ENCODE measurements at regions not wholly inside any gene's neighbourhood (a gene's known extent, or its start where the extent isn't known, plus 50 kb on each side); places are given as distances from the start of the nearest gene placed in this dataset.
A peak's percentile ranks its signal among the peaks of the same experiment; 100 is the strongest.

DNA sequence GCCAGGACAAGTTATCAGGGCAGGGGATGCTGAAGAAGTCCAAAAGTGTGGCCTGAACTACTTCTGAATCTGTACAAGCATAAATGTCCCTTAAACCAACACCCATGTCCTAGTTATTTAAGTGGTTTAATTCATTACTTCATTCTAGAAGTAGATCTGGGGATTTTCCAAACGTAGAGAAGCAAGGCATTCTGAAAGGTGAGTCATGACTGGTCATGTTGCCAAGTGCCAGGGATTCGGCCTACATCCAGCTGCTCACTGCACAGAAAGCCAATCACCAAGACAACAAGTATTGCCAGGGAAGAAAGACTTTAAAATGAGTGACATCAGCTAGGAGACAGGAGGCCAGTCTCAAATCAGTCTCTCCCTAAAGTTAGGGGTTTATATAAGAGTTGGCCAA, 396.6 kb downstream of the GABRB3 start:
- DNase-seq (ENCODE audit: low spot score) (peak; percentile 33), FAIRE-seq (no peak)

DNA sequence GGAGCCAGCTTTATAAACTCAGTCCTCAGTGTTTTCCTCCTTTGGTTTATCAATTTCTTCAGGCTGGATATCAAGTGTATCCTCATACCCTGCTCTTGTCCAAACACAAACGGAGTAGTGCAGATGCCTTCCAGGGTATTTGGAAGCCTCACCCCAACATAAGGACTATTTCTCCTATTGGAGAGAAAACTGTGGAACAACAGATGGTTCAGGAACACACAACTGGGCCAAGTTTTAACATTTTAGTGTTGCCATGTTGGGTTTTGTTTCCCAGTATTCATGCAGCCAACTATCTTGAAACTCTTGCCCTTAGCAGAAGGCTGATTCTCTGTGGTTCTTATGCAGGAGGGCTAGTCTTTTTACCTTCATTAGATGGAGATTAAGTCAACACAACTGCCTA, 398.1 kb downstream of the GABRB3 start:
- no peak for FAIRE-seq

DNA sequence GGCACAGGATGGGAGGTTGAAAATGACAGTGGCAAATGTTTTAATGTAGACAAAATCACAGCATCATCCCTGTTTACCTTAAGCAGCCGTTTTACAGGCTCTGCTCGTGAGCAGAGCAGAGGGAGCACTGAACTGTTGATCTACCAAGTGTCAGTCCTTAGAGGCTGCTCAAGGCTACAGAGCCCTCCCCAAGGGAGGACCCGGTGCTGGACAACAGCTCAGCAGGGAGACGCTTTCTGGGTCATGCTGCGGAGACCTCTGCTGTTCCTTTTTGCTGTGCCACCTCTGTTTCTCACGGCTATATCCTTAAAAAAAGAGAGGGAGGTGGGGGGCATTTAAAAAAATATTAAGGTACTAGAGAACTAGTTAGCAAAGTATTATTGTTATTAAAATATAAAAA, 400.2 kb downstream of the GABRB3 start:
- no peak for FAIRE-seq
- DNase-seq (ENCODE audit: low spot score), result no peak

More for the DNA sequence above, 398.1 kb downstream of the GABRB3 start:
- DNase-seq (ENCODE audit: low spot score), result no peak

DNA sequence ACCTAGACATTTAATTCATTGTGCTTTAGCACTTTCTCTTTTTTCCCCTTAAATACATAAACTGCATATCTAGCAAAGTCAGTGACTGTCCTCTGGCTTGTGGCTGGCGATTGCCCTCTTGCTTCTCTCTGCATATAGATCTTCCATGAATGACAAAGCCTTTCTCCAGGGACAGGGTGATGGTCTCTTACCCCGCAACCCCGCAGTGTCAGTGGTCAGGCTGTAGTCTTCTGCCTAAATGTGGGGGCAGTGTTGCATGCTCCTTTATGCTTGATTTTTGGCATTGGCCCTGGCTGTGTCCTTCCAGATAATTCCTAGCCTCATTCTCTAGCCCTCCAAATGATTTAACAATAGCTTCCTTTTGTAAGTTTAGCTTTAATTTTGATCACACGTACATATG, 407.8 kb downstream of the GABRB3 start:
- DNase-seq (ENCODE audit: low spot score) (no peak), FAIRE-seq (no peak)

DNA sequence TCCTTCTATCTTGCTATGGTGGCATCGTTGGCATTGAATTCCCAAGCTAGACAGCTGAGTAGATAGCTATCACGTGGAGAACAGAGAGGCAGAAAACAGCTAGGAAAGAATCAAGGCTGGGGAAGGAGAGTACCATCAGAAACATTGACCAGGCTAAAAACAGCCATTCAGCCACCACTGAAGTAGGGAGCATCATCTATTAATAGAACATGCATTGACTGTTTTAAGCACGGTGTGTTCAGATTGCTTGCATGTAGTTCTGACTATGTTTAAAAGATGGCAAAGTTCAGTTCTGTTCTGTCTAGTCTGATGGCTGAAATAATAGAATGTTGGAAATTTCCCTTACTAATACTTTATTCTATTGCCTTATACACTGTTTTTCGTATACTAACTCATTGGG, 413.0 kb downstream of the GABRB3 start:
- DNase-seq (ENCODE audit: low spot score), result no peak
- peak; percentile 40 for FAIRE-seq

DNA sequence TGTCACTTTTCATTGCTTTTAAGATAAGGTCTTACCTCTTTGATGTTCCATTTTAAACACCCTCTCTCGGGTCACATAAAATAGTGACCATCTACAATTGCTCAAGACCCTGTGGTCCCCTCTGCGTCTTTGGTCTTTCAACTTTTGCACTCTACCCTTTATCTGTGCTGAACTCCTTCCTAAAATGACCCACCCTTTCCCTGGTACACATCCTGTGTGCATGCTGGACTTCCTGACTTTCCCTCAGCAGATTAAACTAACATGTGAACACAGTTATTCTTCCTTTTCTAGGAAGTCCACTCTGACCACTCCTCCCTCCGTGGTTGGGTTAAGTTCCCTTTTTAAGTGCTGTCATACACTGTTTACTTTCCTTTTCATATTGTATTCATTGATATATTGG, 414.2 kb downstream of the GABRB3 start:
- FAIRE-seq, result peak; percentile 66

DNA sequence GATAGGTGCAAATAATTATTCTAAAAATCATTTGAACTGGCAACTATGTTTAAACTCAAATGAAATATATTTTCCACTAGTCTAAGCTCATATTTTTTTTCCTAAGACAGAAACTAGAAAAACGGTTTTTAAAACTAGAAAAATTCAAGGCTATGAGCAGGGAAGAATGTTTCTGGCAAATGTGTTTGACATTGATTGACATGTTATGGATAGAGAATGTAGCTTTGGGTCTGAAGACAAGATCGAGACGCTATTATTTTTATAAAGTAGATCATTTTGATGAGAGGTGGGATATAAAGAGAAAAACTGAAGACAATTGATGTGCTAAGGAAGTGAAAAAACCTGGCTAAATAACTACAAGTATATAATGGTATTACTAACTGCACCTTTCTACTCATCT, 415.2 kb downstream of the GABRB3 start:
- no peak for DNase-seq (ENCODE audit: low spot score)
- FAIRE-seq, result no peak

More for the DNA sequence above, 414.2 kb downstream of the GABRB3 start:
- DNase-seq (ENCODE audit: low spot score), result no peak

DNA sequence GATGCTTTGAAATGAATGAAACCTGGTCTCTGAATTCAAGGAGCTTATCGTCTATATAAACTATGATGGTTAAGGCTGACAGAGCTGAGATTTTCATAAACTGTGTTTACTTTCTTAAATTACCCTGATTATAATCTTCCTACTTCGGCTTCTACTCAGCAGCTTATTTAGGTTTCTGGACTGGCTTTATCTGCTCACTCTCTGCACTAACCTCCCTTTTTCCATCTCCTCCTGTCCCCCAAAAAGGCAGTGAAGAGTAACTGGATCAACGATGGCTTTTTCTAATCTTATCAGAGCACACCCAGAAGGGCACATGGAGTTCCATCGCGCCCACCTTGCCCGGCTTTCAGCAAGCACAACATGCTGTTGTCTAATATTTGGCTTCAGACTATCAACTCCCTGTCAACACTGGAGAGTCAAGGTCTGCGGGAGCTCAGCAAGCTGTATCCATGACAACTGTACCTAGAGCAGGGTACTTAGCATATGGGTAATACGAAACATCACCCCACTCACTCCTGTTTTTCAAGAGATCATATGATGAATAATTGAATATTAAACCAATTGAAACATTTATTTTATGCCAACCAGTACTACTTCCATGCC, 417.3 kb downstream of the GABRB3 start:
- FAIRE-seq, result no peak
- DNase-seq (ENCODE audit: low spot score), result no peak

DNA sequence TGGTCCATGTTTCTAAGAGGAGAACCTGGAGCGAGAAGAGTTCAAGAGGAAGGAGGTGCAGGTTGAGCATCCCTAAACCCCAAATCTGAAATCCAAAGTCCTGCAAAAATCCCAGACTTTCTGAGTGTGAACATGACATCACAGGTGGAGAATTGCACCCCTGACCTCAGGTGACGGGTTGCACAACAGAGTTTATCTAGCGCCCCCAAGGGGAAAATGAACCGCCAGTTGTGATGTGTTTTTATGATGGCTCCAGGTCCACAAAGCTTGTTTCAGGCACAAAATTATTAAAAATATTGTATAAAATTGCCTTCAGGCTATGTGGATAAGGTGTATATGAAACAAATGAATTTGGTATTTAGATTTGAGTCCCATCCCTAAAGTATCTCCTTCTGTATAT, 420.0 kb downstream of the GABRB3 start:
- FAIRE-seq, result no peak

DNA sequence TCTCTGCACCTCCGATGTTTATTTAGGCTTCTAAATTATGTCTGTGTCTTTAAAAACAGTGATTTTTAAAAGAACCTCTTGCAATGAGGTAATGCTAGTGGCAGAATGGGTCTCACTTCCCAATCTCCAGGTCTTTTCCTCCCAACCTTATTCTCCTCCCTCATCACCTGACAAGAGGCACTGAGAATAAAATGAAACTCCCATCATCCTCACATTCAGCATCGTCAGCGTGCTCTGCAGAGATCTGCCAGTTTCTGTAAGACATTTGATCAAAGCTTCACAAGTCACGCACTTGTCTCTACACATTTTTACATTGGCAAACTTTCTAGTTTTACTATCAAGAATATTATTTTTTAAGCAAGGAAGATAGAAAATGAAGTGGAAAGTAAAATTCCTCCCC, 420.5 kb downstream of the GABRB3 start:
- FAIRE-seq (no peak), DNase-seq (ENCODE audit: low spot score) (no peak)

More for the DNA sequence above, 420.0 kb downstream of the GABRB3 start:
- no peak for DNase-seq (ENCODE audit: low spot score)

DNA sequence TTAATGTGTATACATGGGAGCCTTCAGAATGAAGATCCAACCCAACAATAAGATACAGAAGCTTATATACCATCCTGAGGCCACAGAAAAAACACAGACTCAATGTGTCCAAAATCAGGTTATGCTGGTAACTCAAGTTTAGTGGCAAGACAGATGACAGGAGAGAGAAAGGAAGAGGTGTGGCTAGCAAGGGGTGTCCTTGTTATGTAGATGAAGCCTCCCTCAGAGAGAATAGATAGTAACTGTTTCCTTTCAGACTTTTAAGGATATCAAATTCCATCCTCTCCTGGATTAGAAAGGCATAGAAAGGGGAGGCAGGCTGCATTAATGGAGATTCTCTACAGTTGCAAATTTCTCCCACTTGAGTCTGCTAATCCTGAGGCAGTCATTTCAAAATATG, 447.4 kb downstream of the GABRB3 start:
- FAIRE-seq, result no peak
- no peak for DNase-seq (ENCODE audit: low spot score)

DNA sequence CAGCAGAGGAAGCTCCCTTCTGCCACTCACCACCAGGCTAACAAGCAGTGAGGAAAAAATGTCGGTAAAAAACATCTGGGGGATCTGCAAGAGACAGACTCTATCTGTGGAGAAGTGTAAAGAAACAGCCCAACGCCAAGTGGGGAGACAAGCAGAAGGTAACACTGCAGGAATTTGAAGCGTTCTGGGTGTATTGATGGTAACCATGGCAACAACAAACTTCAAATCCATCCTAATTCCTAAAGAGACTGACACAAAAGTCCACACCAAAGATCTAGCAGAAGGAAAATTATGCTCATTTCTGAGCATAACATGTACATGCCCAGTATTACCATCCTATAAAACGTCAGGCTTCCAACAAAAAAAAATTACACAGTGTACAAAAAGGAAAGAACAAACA, 449.3 kb downstream of the GABRB3 start:
- FAIRE-seq (no peak), DNase-seq (ENCODE audit: low spot score) (no peak)

DNA sequence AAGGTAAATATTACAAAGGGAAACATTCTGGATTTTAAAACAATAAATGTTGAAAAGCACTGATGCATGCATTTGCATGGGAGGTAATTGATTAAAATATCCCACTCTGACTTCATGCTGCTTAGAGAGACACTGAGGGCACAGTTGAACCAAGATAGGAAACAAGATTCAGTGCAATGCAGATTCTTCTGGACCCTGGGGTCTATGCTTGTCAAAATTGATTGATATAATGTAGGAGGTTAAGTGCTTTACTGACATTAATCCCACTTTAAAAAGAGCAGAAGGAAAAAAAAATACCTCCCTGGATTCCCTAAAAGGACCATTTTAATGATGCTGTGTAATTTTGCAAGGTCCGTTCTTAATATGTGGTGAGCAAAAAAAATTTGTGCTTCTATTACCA, 454.2 kb downstream of the GABRB3 start:
- no peak for DNase-seq (ENCODE audit: low spot score)
- FAIRE-seq, result no peak

DNA sequence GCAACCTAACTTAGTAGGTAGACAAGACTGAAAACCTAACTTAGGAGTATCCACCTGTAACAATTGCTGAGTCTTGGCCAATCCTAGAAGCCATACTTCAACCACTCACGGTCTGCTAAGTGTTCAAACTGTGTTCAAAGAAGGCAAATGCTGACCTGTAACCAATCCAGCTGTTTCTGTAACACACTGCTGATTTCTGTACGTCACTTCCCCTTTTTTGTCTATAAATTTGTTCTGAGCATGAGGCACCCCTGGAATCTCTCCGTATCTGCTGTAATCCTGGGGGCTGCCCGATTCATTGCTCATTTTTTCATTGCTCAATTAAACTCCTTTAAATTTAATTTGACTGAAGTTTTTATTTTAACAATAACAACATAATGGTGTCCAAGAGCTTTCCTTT, 451.4 kb upstream of the ATP10A start:
- no peak for FAIRE-seq
- DNase-seq (ENCODE audit: low spot score), result no peak

DNA sequence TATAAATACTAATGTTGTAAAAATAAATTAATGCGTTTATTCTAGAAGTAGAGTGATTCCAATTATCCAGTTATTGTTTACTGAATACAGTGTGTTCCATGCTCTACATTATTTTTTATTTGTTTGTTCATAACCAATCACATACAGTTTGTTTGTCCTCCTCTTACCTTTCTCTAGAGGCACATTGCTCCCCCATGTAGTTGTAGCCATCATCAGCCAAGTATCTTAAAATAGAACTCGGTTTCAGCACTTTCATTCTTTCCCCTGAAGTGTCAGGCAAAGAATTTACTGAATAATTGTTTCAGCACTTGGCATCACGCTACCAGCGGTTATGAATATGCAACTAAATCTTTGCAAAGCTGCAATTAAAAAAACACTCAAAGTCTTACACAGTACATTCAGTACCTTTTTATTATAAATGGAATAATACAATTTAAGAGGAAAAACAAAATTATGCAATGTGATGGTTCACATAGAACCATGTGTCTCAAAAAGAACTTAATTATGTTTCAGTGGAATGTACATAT, 448.6 kb upstream of the ATP10A start:
- no peak for DNase-seq (ENCODE audit: low spot score)
- FAIRE-seq, result no peak

DNA sequence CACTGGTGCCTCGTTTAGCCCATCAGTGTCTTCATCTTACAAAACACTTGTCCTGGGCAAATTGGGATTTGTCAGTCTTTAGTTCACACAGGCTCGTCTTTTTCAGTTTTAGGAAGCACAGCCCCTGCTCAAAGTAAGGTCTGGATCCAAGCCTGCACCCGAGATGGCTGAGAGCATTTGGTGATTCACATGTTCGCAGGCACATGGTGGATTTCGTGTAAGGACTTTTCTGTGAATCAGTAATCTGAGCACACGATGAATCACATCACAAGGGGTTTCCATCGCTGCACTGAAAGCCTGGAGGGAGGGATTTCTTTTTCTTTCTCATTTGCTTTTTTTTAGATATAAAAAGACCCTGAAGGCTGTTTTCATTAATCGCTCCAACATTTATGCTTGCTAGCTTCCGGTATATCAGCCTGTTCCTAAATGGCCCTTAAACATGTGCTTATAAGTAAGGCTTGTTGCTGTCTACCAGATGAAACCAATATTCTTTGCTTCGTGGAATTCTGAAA, 435.6 kb upstream of the ATP10A start:
- peak; percentile 26 for DNase-seq (ENCODE audit: low spot score)
- FAIRE-seq, result no peak

DNA sequence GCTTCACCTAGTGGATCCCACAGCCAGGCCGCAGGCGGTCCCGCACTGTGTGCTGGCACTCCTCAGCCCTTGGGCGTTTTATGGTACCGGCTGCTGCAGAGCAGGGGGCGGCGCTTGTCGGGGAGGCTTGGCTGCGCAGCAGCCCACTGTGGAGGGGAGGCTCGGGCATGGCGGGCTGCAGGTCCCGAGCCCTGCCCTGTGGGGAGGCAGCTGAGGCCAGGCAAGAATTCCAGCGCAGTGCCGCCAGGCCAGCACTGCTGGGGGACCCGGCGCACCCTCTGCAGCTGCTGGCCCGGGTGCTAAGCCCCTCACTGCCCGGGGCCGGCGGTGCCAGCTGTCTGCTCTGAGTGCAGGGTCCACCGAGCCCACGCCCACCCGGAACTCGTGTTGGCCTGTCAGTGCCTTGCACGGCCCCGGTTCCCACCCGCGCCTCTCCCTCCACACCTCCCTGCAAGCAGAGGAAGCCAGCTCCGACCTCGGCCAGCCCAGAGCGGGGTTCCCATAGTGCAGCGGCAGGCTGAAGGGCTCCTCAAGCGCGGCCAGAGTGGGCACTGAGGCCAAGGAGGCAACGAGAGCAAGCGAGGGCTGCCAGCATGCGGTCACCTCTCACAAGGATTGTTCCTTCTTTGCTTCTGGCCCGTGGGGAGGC, 435.0 kb upstream of the ATP10A start:
- FAIRE-seq, result no peak

DNA sequence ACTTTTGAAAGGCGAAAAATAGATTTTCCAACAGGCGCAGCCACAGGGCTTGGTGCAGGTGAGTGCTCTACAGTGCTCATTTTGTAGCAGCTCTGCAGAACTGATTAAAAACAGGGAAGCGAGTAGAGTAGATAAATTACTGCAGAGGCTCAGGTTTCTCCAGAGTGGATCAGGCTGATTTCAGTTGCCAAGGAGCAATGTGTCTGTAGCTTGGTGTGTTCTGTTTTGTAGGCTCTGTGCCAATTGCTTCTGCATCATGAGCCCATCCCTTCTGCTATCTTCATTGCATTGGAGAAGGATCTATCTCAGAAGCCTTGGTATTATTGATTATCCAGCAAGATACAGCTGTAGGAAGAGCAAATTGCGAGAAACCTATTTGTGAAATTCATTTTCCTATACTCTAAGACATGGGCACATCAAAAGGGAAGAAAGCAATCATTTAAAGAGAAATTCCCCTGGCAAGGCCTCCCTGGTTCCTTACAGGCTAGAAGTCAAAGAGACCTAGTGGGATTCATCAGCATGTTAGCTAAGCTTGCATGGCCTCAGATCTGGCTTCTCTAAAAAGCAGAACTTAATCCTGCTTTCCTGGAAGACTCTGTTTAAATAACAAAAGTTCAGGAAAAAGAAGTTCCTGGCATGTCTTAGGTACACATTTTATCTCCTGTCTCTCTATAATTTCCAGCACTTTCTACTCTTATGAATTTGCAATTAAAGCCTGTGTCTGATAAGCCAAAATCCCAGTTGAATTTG, 432.4 kb upstream of the ATP10A start:
- FAIRE-seq, result no peak

More for the DNA sequence above, 435.0 kb upstream of the ATP10A start:
- DNase-seq (ENCODE audit: low spot score), result no peak

DNA sequence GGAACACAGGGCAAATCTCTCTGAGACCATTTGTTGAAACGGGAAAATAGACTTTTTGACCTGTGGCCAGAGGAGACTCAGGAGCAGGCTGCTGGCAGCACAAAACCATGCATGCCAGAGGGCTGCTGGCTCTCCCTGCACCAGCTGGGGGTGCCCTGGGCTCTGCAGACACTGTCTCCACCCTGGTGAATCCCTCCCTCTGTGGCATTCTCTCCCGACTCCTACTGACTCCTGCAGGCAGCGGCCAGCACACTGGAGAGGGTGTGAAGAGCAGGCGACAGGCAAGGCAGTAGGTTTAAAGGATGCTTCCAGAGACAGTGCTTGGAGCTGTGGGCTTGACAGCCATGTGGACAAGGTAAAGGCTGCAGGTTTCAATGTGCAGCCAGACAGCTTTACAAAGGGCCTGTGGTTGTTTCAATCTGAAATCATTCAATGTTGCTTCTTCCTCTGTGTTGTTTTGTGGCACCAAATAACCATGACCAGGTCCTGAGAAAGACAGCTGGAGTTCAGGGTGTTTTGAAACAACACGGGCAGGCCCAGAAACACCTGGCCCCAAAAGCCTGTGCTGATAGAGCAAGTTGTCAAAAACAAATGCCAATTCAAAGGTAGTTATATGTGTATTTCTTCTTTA, 431.0 kb upstream of the ATP10A start:
- DNase-seq (ENCODE audit: low spot score) (no peak), FAIRE-seq (no peak)

More for the DNA sequence above, 432.4 kb upstream of the ATP10A start:
- DNase-seq (ENCODE audit: low spot score), result no peak

DNA sequence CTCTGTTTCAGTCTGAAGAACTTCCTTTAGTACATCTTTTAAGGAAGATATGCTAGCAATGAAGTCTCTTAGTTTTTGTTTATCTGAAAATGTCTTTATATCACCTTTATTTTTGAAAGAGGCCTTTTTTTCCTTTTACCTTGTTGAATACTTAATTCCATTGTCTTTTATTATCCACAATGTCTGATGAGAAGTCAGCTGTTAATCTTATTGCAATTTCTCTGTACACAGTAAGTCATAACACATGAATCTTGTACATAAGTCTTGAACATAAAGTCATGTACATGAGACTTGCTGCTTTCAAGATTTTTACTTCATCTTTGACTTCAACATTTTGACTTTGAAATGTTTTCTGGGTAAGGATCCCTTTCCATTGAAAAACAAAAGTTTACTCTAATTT, 424.3 kb upstream of the ATP10A start:
- DNase-seq (ENCODE audit: low spot score) (no peak), FAIRE-seq (no peak)

DNA sequence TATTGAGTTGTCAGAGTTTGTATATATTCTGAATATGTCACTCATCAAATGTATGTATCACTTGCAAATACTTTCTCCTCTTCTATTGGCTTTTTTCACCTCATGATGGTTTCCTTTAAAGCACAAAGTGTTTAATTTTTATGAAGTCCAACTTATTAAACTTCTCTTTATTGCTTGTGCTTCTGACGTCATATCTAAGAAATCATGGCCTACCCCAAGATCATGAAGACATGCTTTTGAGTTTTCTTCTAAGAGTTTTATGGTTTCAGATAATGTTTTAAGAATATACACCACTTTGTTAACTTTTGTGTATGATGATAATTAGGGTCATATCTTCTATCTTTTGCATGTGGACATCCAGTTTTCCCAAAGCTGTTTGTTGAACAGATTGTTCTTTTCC, 417.2 kb upstream of the ATP10A start:
- FAIRE-seq, result no peak
- DNase-seq (ENCODE audit: low spot score), result no peak

DNA sequence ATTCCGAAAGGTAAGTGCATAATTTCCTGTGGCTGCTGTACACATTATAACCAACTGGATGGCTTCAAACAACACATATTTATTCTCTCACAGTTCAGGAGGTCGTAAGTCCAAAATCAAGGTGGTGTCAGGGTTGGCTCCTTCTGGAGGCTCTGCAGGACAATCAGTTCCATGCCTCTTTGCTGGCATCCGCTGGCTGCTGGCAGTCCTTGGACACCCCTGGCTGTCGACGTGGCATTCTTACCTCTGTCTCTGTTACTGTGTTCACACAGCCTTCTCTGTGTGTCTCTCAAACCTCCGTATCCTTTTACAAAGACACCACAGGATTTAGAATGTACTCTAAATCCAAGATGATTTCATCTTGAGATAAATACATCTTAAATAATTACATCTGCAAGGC, 398.8 kb upstream of the ATP10A start:
- DNase-seq (ENCODE audit: low spot score) (no peak), FAIRE-seq (no peak)

Measured in urothelium cell line (cell line).